ENCODE measurements at regions not wholly inside any gene's neighbourhood (a gene's known extent, or its start where the extent isn't known, plus 50 kb on each side); places are given as distances from the start of the nearest gene placed in this dataset.

- DNase-seq (ENCODE audit: low read depth, low spot score): peak; percentile 2
Observed at GRCh38 chr14:39781466-39781865, 349.2 kb upstream of the FBXO33 start.

GRCh38 chr14:39773387-39774126, 341.3 kb upstream of the FBXO33 start:
- DNase-seq (ENCODE audit: low read depth, low spot score): no peak

DNA sequence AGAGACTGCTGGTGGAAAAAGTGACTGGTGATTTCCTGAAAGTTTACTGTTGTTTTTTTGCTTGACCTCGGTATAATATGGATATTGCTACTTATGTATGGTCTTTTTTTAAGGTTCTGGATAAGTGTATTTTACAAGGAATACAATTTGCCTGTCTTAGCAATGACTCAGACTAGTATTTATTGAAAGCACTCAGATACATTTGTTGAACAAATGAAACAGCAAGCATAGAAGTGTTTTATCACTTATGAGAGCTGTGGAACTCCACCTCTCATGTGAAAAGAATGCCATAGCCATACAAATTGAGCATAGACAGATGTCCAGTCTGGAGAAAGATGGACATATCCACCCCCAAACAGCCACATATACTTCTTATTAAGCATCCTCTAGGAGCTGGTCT, 340.4 kb upstream of the FBXO33 start:
- DNase-seq (ENCODE audit: low read depth, low spot score): no peak

- DNase-seq (ENCODE audit: low read depth, low spot score): no peak
Observed at GRCh38 chr14:39768589-39768988, 336.4 kb upstream of the FBXO33 start.

GRCh38 chr14:39766397-39767000, 334.3 kb upstream of the FBXO33 start:
- no peak for DNase-seq (ENCODE audit: low read depth, low spot score)

DNA sequence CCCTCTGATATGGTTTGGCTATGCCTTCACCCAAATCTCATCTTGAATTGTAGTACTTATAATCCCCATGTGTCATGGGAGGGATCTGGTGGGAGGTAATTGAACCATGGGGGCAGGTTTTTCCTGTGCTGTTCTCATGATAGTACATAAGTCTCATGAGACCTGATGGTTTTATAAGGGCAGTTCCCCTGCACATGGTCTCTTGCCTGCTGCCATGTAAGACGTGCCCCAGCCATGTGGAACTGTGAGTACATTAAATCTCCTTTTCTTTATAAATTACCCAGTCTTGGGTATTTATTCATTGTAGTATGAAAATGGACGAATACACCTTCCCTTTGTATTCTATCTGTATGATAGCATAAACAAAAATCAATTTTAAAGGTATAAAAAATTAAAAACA, 333.4 kb upstream of the FBXO33 start:
- no peak for DNase-seq (ENCODE audit: low read depth, low spot score)

GRCh38 chr14:39763402-39763890, 331.2 kb upstream of the FBXO33 start:
- DNase-seq (ENCODE audit: low read depth, low spot score): no peak

GRCh38 chr14:39762576-39763401, 330.6 kb upstream of the FBXO33 start:
- DNase-seq (ENCODE audit: low read depth, low spot score): peak; percentile 61

- DNase-seq (ENCODE audit: low read depth, low spot score): no peak
Observed at GRCh38 chr14:39755269-39755878, 323.1 kb upstream of the FBXO33 start.

GRCh38 chr14:39740454-39740853, 308.2 kb upstream of the FBXO33 start:
- DNase-seq (ENCODE audit: low read depth, low spot score): no peak

GRCh38 chr14:39739796-39740195, 307.6 kb upstream of the FBXO33 start:
- DNase-seq (ENCODE audit: low read depth, low spot score): no peak

DNA sequence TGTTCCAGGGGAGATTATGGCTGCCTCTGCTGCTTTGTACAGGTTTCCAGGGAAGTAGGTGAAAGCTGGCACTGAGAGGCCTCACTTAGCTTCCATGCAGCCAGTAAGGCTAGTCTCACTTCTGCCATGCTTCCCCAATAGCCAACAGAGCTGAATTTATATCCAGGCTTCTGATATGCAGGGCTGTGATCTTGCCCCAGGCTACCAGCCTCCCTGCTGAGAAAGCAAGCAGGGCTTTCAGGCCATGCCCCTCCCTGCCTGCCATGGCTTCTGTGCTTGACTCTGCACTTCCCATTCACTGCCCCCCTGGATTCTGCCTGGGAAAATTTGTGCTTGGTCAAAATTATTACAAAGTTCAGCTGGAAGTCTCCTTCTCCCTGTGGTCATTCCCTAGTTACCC, 302.1 kb upstream of the FBXO33 start:
- DNase-seq (ENCODE audit: low read depth, low spot score): peak; percentile 72

DNA sequence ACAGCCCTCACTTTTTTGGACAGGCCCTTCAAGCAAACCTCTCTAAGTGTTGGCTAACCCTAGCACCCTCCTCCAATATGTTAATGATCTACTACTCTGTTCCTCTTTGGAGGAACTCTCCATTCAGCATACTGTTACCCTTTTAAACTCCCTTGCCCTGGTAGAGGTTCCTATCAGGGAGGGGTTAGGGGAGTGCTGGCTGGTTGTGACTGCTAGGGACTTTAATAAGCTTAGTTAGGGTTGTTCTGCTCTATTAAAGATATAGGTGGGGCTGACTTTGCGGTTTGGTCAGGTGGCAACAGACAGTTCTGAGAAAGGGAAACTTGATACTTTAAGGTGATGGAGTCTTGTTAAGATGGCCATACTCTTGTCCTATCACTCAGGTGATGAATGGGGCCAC, 301.5 kb upstream of the FBXO33 start:
- no peak for DNase-seq (ENCODE audit: low read depth, low spot score)

DNA sequence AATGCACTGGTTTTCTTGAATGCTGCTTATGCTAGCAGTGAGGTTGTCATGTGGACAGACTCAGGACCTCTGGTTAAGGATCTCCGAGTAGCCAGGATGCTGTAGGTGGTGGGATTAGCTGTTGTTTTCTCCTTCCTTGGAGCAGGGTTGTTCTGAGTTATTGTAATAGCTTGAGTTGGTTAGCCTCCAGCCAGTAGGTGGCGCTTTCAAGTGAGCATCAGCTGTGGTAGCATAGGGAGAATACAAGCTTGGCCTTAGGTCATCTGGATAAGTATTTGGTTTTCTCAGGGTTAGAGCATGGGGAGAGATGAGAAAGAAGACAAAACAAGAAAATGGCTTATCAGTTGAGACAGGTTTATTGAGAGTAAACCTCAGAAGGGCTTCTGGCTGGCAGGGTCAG, 299.7 kb upstream of the FBXO33 start:
- peak; percentile 26 for DNase-seq (ENCODE audit: low read depth, low spot score)

DNA sequence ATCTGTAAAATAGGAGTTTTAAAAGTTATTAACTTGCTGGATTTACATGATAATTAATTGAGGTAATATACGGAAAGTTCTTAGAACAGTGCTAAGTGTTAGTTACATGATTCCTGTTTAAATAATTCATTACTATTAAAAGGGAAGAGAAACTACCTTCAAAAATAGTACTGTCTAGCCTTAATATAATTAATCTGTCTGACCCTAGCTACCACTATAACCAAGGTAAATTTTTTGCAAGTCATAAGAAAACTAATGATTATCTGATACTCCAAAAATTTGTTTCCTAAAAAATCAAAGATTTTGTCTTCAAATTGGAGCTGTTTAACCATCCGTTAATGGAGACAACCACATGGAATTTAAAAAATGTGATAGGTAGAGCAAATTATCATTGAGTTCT, 294.3 kb upstream of the FBXO33 start:
- no peak for DNase-seq (ENCODE audit: low read depth, low spot score)

DNA sequence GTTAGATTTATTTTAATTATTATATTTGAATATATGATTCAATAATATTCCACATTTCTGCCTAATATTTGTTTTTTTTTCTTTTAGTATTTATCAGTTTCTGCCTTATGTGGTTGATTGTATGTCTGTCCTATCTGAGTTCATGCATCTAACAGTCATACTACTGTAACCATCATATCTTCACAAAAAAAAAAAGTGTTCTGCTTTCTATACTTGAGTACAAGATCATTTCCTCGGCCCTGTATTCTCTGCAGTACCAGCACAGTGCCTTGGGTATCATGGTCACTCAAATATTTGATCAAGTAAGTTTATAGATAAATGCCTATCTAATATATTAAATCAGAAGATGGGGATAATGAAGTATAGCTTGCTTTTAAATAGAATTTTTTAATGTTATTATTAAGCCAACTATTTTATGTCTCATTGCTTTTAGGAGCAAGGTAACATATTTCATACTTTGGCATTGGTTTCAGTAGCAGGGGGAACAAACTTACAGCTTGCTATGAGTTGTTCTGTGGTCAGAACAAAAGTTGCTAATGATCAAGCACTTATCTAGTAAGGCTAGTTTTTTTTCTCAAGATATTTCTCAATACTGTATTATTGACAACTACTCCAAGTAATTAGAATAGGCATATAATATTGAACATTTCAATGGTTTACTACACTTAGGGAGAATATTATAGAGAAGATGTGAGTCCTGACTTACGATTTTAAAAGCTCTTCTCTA, 290.5 kb upstream of the FBXO33 start:
- DNase-seq (ENCODE audit: low read depth, low spot score): no peak

GRCh38 chr14:39716987-39717570, 284.8 kb upstream of the FBXO33 start:
- DNase-seq (ENCODE audit: low read depth, low spot score): no peak

- no peak for DNase-seq (ENCODE audit: low read depth, low spot score)
Observed at GRCh38 chr14:39712293-39712999, 280.2 kb upstream of the FBXO33 start.

GRCh38 chr14:39704594-39704993, 272.4 kb upstream of the FBXO33 start:
- DNase-seq (ENCODE audit: low read depth, low spot score): no peak

- DNase-seq (ENCODE audit: low read depth, low spot score): no peak
Observed at GRCh38 chr14:39694341-39694740, 262.1 kb upstream of the FBXO33 start.

Data from ELF-1 (cell line).